ENCODE measurements at regions not wholly inside any gene's neighbourhood (a gene's known extent, or its start where the extent isn't known, plus 50 kb on each side); places are given as distances from the start of the nearest gene placed in this dataset.
A peak's percentile ranks its signal among the peaks of the same experiment; 100 is the strongest.

DNA sequence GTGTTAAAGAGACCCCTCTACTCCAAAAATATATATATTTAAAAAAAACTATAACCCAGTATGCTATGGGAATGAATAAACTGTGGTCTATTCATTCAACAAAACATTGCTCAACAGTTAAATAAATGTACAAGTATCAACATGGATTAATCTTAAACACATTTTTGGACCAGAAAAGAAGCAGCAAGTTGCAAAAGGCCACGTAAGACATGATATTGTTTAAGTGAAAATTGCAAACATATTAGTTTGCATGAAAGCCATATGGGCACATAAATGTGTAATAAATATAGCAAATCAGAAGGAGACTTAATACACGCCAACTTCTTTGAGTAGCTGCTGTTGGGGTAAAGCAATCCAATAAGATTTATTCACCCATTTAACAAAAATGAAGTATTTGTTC is 321.5 kb downstream of the FBXO15 start:
- TF ChIP-seq Cebpa-rat (IDR thresholded peaks at IDR 0.05) = no peak
- Histone ChIP-seq H3K27me3 (no peaks in the 10 kb centered on the region), H3K27ac (no peak overlapping the region), H3K4me3 (no peak overlapping the region), H3K9me3 (no peaks in the 10 kb centered on the region), H3K4me2 (no peak overlapping the region), H3K36me3 (no peaks in the 10 kb centered on the region), H4K20me1 (no peaks in the 10 kb centered on the region), H3K9ac (no peak overlapping the region), H3K4me1 (no peaks in the 10 kb centered on the region)

DNA sequence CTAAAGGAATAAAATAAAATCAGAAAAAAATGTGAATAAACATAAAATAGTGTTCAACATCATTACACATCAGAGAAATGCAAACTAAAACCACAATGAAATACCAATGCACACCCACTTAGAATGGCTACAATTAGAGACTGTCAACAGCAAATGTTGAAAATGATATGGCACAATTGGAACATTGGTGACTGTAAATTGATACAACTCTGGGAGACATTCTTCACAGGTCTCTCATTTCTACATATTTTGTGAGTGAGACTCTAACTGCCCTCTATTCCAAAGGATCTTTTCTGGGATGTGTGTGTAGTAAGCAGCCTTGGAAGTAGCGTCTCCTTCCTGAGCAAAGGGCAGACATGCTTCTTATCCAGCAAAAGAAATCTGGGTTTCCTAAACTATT is 323.0 kb downstream of the FBXO15 start:
- H3K27ac ChIP-seq = no peak overlapping the region
- no peaks in the 10 kb centered on the region for H4K20me1 ChIP-seq
- no peak overlapping the region for H3K9ac ChIP-seq
- no peak overlapping the region for H3K4me3 ChIP-seq
- no peak for TF ChIP-seq Cebpa-rat (IDR thresholded peaks at IDR 0.05)
- no peaks in the 10 kb centered on the region for H3K36me3 ChIP-seq
- H3K4me1 ChIP-seq = no peaks in the 10 kb centered on the region
- no peak overlapping the region for H3K4me2 ChIP-seq
- H3K9me3 ChIP-seq = no peaks in the 10 kb centered on the region
- no peaks in the 10 kb centered on the region for H3K27me3 ChIP-seq

DNA sequence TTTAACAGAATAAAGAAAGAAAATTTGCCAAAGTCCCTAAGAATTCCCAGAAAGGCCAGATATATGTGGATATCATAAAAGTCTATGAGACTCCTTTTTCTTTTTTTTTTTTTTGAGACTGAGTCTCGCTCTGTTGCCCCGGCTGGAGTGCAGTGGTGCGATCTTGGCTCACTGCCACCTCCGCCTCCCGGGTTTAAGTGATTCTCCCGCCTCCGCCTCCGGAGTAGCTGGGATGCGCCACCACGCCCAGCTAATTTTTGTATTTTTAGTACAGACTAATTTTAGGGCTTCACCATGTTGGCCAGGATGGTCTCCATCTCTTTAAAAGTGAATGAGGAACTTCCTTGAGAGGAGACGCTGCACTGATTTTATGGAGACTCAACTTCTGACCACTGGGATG is 335.2 kb downstream of the FBXO15 start:
- no peaks in the 10 kb centered on the region for H3K36me3 ChIP-seq
- no peak overlapping the region for H3K27ac ChIP-seq
- no peak overlapping the region for H3K9ac ChIP-seq
- H3K4me3 ChIP-seq = no peak overlapping the region
- H3K4me1 ChIP-seq = no peaks in the 10 kb centered on the region
- peaks cover 9% of the 10 kb centered on the region for H3K9me3 ChIP-seq
- H3K27me3 ChIP-seq = no peaks in the 10 kb centered on the region
- TF ChIP-seq Cebpa-rat (IDR thresholded peaks at IDR 0.05) = no peak
- H4K20me1 ChIP-seq = no peaks in the 10 kb centered on the region
- H3K4me2 ChIP-seq = no peak overlapping the region

DNA sequence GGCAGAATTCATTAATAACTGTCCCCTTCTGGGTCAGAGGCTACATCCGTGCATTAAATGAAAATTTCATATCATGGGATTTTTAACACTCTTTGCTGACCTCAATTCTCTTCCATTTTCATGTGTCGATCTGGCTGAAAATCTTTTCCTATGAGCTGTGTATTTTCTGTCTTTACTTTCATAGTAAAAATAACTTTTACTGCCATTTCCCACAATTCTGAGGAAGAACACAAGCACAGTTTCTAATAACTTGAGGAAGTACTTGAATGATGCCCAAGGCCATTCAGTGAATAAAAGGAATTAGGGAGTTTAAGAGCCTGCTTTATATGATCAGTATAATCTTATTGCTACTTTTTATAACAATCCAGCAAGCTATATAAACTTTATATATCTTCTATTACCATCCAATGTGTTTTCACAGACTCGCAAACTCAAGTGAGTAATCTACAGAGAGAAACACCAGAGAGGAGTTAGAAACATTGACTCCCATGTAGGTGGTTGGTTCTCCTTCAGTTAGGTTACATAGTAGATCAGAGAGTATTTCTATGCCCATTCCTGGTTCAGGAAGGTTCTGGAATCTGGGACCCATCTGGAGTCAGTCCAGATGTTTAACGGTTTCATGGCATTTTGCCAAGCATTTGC is 340.0 kb downstream of the FBXO15 start:
- TF ChIP-seq Cebpa-rat (IDR thresholded peaks at IDR 0.05) = no peak
- Histone ChIP-seq H3K27ac (no peak overlapping the region), H3K4me1 (no peaks in the 10 kb centered on the region), H3K36me3 (no peaks in the 10 kb centered on the region), H3K9ac (no peak overlapping the region), H3K4me2 (no peak overlapping the region), H3K9me3 (0 out of 2 replicates have a peak, but pooled peaks cover 4% of the 10 kb centered on the region), H4K20me1 (no peaks in the 10 kb centered on the region), H3K27me3 (no peaks in the 10 kb centered on the region), H3K4me3 (no peak overlapping the region)

DNA sequence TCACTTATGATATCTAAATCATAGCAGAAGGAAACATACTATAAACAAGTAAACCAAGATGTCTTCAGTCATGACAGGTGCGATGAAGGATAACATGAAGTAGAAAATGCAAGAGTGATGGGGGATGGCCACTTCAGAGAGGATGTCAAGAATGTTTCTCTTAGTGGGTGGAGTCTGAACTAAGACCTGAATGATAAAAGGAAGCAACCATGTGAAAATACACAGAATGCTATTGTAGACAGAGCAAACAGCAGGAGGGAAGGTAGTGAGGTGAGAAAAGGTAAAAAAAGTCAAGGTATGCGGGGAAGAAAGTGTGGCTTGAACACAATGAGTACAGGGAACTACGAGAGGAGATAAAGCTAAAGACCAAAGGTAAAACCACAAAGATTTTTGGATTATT is 341.6 kb downstream of the FBXO15 start:
- H3K4me1 ChIP-seq = no peaks in the 10 kb centered on the region
- H3K27ac ChIP-seq = no peak overlapping the region
- H3K4me2 ChIP-seq = no peak overlapping the region
- no peak overlapping the region for H3K4me3 ChIP-seq
- no peaks in the 10 kb centered on the region for H3K36me3 ChIP-seq
- H3K9me3 ChIP-seq = 0 out of 2 replicates have a peak, but pooled peaks cover 4% of the 10 kb centered on the region
- H3K9ac ChIP-seq = no peak overlapping the region
- H3K27me3 ChIP-seq = no peaks in the 10 kb centered on the region
- TF ChIP-seq Cebpa-rat (IDR thresholded peaks at IDR 0.05) = no peak
- no peaks in the 10 kb centered on the region for H4K20me1 ChIP-seq

DNA sequence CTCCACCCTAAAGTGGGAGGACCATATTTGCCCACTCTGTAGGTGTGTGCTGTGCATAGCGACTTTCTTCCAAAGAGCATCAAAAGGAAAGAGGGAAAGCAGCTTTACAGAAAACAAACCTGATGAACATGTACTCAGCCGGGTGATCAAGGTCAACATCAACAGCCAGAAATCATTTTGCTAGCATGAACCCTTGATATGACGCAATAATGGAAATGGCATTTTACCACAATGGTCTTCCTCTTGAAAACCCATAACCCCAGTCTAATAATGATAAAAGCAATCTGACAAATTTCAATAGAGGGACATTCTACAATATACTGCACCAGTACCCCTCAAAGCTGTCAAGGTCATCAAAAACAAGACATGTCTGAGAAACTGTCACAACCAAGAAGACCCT is 350.2 kb downstream of the FBXO15 start:
- H3K9me3 ChIP-seq = no peaks in the 10 kb centered on the region

DNA sequence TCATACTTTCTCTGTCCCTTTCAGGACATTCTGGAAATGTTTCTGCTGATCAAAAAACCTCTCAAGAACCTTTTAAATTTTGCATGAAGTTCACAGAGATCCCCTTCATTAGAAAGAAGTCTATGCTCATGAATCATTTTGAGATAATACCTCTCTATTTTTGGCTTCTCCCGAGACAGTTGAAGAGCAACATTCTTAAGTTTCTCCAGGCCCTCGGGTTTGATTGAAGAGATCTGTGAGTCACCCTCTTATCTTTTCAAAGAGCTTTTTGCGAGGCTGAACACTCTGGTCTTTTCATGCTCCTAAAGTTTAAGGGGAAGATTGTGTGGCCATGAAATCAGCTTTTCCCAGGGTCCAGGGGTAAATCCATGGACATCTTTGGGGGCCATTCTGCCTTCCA is 354.2 kb downstream of the FBXO15 start:
- H3K27ac ChIP-seq = no peak overlapping the region
- no peak overlapping the region for H3K9ac ChIP-seq
- H3K27me3 ChIP-seq = no peaks in the 10 kb centered on the region
- no peak for TF ChIP-seq Cebpa-rat (IDR thresholded peaks at IDR 0.05)
- no peak overlapping the region for H3K4me3 ChIP-seq
- H3K36me3 ChIP-seq = no peaks in the 10 kb centered on the region
- no peaks in the 10 kb centered on the region for H3K4me1 ChIP-seq
- H3K4me2 ChIP-seq = no peak overlapping the region
- H4K20me1 ChIP-seq = no peaks in the 10 kb centered on the region
- no peaks in the 10 kb centered on the region for H3K9me3 ChIP-seq

More for the DNA sequence above, 350.2 kb downstream of the FBXO15 start:
- no peaks in the 10 kb centered on the region for H3K27me3 ChIP-seq
- H3K27ac ChIP-seq = no peak overlapping the region
- no peaks in the 10 kb centered on the region for H4K20me1 ChIP-seq
- H3K4me3 ChIP-seq = no peak overlapping the region
- H3K9ac ChIP-seq = no peak overlapping the region
- no peak overlapping the region for H3K4me2 ChIP-seq
- no peaks in the 10 kb centered on the region for H3K36me3 ChIP-seq
- no peaks in the 10 kb centered on the region for H3K4me1 ChIP-seq
- peak; percentile 74; the same call in 1 of the 2 replicates for TF ChIP-seq Cebpa-rat (IDR thresholded peaks at IDR 0.05)

DNA sequence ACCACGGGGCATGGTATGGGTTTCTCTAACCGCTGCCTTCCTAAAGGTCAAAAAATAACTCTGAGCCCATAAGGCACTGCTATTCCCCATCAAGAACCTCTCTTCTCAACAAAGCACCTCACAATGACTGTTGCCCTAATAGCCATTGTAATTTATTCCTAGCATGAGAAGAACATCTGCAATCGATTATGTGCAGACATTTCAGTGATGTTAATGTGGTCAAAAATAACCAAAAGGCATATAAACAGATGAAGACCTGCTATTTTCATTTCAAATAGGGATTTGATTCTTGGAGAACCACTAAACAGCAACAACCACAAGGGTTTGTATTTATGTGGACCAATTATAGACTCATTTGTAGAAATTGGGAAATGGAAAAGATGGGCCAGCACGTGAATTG is 356.6 kb downstream of the FBXO15 start:
- no peak for TF ChIP-seq Cebpa-rat (IDR thresholded peaks at IDR 0.05)
- no peak overlapping the region for H3K9ac ChIP-seq
- H3K27me3 ChIP-seq = no peaks in the 10 kb centered on the region
- H3K36me3 ChIP-seq = no peaks in the 10 kb centered on the region
- no peaks in the 10 kb centered on the region for H4K20me1 ChIP-seq
- no peak overlapping the region for H3K4me3 ChIP-seq
- peaks cover 6% of the 10 kb centered on the region for H3K9me3 ChIP-seq
- no peaks in the 10 kb centered on the region for H3K4me1 ChIP-seq
- H3K4me2 ChIP-seq = no peak overlapping the region
- no peak overlapping the region for H3K27ac ChIP-seq

DNA sequence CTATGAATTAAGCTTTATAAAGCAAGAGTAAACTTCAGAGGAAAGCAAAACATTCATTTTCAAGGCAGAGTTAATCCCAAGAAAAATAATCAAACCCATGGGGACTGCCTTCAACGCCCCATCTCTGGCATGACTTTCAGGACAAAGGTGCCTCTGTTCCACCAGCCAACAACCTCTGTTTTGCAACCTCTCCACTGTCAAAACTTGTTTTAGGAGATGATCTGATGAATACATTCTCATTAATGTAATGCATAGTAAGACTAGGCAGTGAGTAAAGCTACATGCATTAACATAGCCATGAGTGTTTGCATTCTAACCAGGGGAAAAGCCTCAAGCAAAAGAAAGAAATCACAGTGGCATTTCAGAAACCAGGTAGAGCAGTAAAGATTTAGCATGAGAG is 357.0 kb downstream of the FBXO15 start:
- Histone ChIP-seq H3K9me3 (peaks cover 11% of the 10 kb centered on the region), H3K9ac (no peak overlapping the region), H3K4me1 (0 out of 2 replicates have a peak, but pooled peaks cover 3% of the 10 kb centered on the region), H3K4me2 (no peak overlapping the region), H3K27me3 (no peaks in the 10 kb centered on the region), H3K36me3 (no peaks in the 10 kb centered on the region), H4K20me1 (no peaks in the 10 kb centered on the region), H3K4me3 (no peak overlapping the region), H3K27ac (no peak overlapping the region)
- no peak for TF ChIP-seq Cebpa-rat (IDR thresholded peaks at IDR 0.05)

DNA sequence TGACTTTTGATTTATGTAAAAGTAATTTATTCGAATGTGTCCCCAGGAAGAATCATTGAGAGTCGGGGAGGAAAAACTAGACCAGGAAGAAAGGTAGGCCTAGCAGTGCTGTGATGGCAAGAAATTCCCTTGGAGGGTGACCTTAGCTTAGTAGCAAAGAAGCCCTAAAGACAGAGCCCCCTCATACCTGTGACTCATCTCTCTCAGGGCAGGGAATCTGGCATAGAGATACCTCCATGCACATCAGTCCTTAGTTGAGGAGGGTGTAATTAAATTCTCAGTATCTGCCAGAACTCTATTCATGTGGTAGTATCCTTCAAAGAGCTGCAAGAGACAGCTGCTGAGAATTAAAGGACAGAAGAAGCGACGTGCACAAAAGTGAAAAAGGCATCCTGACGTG is 360.3 kb downstream of the FBXO15 start:
- no peak for TF ChIP-seq Cebpa-rat (IDR thresholded peaks at IDR 0.05)
- Histone ChIP-seq H3K27me3 (no peaks in the 10 kb centered on the region), H3K27ac (no peak overlapping the region), H4K20me1 (no peaks in the 10 kb centered on the region), H3K9ac (no peak overlapping the region), H3K4me2 (no peak overlapping the region), H3K4me1 (peaks cover 17% of the 10 kb centered on the region), H3K36me3 (no peaks in the 10 kb centered on the region), H3K9me3 (peaks cover 27% of the 10 kb centered on the region), H3K4me3 (no peak overlapping the region)

DNA sequence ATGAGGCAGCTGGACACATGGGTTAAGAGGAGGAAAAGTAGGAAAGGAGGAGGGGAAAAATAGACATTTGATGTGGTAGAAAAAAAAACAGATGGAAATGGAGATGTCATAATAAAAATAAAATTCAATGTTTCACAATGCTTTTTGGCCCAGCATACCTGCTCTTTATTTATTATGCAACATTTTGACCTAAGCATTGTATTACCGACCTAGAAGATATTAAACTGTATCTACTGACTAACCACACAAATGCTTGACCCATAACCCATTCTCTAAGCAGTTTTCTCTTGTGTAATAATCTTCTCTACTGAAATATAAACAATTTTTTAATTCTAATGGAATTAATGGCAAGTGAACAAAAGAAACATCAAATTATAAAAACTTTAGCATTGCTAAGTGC is 362.3 kb downstream of the FBXO15 start:
- no peak overlapping the region for H3K9ac ChIP-seq
- H3K4me1 ChIP-seq = peaks cover 17% of the 10 kb centered on the region
- no peaks in the 10 kb centered on the region for H4K20me1 ChIP-seq
- 0 out of 2 replicates have a peak overlapping the region, but pooled peaks have one; percentile 59 for H3K27ac ChIP-seq
- no peak overlapping the region for H3K4me3 ChIP-seq
- peak overlapping the region; percentile 42 for H3K4me2 ChIP-seq
- no peaks in the 10 kb centered on the region for H3K36me3 ChIP-seq
- TF ChIP-seq Cebpa-rat (IDR thresholded peaks at IDR 0.05) = no peak
- peaks cover 29% of the 10 kb centered on the region for H3K9me3 ChIP-seq
- no peaks in the 10 kb centered on the region for H3K27me3 ChIP-seq
